ENCODE measurements at regions not wholly inside any gene's neighbourhood (a gene's known extent, or its start where the extent isn't known, plus 50 kb on each side); places are given as distances from the start of the nearest gene placed in this dataset.

GRCh38 chr9:19656704-19657103, 132.1 kb downstream of the SLC24A2 start:
- TF ChIP-seq, protein P1, sequence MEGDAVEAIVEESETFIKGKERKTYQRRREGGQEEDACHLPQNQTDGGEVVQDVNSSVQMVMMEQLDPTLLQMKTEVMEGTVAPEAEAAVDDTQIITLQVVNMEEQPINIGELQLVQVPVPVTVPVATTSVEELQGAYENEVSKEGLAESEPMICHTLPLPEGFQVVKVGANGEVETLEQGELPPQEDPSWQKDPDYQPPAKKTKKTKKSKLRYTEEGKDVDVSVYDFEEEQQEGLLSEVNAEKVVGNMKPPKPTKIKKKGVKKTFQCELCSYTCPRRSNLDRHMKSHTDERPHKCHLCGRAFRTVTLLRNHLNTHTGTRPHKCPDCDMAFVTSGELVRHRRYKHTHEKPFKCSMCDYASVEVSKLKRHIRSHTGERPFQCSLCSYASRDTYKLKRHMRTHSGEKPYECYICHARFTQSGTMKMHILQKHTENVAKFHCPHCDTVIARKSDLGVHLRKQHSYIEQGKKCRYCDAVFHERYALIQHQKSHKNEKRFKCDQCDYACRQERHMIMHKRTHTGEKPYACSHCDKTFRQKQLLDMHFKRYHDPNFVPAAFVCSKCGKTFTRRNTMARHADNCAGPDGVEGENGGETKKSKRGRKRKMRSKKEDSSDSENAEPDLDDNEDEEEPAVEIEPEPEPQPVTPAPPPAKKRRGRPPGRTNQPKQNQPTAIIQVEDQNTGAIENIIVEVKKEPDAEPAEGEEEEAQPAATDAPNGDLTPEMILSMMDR (IDR thresholded peaks at IDR 0.05), result no peak
- TF ChIP-seq POLR2A (IDR thresholded peaks at IDR 0.05) (no peak), POLR2AphosphoS5 (IDR thresholded peaks at IDR 0.05) (no peak)

All from prostate gland (tissue), 2 donors.